GM21723 (cell line): ENCODE measurements at regions not wholly inside any gene's neighbourhood (a gene's known extent, or its start where the extent isn't known, plus 50 kb on each side); places are given as distances from the start of the nearest gene placed in this dataset.

Experiments used
- ATAC-seq: cut with Tn5 transposase; IDR thresholded peaks from one replicate; pipeline ENCODE4 v1.9.1; 2021; ENCODE audit warnings: mild to moderate bottlenecking, moderate library complexity; ENCODE audit not compliant: unreplicated experiment

DNA sequence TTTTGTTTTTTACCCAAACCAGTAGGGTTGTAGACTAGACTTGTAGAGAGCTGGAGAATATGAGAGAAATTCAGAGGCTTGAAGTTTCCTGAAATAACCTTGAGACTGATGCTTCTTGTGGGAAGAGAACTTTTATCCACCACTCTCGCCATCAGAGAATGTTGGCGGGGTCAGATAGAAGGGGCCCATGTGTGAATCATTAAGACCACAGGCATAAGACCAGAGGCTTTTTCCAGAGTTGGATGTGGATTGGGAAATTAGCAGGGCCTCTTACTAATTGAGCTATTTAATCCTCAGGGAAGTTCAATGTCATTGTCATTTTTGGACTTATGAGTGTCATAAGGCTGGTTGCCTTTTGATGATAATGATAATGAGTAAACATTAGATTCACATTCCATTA is 246.9 kb upstream of the THRB start:
- no peak for ATAC-seq

DNA sequence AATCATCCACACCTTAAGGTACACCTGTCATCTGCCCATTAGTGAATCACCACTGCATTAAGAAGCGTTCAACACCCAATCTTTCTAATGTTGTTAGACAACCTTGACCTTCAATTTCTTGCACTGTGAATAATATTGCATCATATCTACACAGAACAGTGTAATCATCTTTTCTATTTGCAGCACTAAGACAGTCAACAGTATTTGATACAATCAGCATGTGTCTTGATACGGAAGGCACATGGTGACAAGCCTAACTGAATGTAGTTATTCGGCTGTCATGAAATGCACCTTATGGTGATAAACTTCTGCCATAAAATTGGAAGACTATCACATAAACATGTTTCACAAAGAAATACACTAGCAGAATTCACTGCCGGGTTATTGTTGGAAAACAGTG is 253.9 kb upstream of the THRB start:
- no peak for ATAC-seq

DNA sequence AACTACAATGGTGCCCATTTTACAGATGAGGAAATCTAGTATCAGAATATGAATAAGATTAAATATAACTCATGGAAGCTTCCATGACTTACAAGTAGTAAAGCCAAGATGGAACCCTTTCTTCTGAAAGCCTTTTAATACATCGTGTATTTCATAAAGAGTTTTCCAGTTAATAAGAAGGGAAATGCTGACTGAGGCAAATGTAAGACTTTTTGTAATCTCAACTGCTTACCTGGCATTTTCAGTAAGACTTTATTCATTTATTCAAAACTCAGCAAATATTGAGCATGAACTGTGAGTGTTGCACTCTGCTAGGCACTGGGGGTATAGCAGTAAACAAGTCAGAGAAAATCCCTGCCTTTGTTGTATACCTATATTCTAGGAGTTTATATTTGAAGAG is 256.4 kb upstream of the THRB start:
- no peak for ATAC-seq

DNA sequence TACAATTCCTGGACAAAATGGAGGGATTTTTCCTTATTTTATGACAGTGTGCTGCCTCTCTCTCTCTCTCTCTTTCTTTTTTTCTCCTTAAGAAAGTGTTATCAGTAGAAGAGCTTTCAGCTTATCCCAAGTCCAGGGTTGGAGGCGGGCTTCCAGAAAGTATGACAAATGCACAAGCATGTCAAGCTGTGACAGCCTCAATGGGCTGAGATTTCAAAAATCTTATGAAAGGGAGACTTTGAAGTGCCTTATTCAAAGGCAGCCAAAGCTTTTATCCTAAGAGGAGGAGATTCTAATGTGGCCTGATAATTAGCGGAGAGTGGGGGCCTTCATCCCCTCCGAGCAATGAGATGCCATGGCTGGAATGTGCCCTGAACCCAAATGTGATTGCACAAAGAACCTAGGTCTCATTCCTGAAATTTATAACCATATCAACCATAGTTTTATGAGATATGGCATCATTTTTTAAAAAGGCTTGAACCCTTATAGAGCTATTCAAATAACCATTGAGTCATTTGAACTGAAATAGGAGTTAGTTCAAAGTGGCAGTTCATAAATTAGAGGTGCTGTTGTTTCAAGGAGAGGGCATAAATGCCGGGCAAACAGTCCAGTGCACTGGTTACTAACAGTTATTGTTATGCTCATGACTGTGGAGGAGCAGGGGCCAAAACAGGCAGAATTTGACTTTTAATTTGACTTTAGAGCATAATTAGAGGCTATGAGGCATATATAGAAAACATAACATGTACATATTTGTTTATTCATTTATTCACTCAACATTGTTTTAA is 261.6 kb upstream of the THRB start:
- ATAC-seq: no peak

DNA sequence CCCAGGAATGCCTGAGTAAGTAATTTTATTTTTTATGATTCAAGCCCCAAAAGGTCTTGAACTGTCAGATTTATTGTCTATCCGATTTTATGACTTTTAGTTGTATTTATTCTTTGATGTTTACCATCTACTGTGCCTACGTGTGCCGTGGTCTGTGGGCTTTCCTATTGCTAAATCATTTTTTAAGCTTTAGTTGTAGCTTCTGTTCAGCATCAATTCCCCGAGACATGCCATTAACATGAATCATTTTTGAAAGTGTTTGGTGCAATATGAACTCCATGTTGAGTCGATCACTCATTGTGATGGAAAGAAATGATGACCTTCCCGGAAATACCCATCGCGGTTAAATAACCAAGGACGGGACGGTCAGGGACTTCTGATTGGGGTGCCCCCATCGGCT is 268.7 kb upstream of the THRB start:
- ATAC-seq: no peak

DNA sequence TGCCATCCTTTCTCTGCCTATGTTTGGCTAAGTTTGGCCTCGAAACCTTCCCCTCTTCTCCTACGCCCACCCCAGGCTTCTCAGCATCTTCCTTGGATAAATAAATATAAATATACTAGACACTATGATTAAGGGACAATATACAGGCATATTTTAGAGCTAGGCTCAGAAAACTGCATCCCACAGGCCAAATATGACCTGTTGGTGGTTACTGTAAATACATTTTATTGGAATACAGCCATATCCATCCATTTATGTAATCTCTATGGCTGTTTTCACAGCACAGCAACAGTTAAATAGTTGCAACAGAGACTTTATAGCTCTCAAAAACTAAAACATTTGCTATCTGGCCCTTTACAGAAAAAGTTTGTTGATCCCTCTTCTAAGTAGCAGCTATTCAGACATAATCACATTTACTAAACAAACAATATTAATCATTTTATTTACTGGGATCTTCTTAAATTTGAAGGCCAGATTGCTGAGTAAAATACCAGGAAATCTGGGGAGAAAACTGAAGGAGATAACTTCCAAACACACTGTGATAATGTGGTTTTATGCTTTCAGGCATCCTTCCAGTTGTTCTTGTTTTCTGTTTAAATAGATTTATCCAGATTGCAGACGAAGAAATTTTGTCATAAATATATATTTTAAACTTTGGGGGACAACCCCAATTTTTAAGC is 269.7 kb upstream of the THRB start:
- ATAC-seq: no peak

DNA sequence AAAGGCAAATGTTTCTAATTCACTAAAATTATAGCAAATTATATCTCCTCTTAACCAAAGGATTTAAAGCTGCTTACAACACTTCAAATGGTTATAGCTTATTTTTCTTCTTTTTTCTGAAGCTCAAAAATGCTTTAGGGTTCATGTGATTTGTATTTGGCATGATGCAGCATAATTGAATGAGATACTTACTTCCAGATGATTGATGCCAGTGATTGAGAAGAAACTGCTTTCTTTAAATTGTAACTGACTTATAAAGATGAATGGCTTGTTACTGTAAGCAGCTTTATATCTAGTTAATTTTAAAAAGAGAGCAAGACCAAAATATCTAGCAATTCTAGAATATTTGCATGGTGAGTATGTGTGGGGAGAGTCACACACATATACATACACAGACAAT is 270.7 kb upstream of the THRB start:
- no peak for ATAC-seq

DNA sequence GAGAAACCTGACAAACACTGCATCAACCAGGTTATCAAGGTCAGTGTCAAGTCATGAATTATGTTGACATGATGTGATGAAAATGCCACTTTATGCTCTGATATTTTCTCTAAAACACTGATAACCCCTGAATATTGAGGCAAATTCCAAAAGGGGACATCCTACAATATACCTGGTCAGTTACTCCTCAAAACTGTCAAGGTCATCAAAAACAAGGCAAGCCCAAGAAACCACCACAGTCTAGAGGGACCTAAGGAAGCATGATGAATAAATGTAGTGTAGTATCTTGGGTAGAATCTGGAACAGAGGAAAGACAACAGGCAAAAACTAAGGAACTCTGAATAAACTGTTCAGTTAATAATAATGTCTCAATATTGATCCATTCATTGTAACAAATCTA is 275.3 kb upstream of the THRB start:
- no peak for ATAC-seq

DNA sequence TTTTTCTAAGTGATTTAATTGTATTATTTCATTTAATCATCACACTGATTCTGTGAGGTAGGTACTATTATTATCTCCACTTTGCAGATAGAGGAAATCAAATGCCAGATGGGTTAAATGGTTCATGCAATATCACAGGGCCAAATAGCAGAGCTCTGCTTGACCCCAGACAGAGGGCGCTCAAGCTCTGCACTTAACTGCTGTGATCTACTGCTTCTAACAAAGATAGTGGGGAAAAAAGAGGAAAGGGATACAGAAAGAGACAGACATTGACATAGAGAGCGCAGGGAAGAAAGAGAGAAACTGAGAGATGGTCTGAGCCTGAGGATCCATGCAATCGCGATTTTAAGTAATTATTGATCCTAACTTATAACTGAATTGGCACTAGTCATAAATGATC is 279.1 kb upstream of the THRB start:
- peak; percentile 59 for ATAC-seq

DNA sequence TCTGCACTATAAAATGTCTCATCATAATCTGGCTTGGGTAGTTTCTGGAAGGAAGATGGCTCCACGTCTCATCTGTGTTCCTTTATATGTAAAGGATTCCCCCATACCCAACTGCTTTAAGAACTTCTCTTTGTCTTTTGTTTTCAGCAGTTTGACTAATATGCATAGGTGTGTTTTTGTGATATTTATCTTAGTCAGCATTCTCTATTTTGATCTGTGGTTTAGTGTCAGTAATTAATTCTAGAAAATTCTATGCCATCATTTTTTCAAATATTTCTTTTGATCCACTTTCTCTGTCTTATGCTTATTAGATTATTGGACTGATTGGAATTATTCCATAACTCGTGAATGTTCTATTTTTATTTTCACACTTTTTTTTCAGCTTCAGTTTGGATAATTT is 286.3 kb upstream of the THRB start:
- ATAC-seq: no peak

DNA sequence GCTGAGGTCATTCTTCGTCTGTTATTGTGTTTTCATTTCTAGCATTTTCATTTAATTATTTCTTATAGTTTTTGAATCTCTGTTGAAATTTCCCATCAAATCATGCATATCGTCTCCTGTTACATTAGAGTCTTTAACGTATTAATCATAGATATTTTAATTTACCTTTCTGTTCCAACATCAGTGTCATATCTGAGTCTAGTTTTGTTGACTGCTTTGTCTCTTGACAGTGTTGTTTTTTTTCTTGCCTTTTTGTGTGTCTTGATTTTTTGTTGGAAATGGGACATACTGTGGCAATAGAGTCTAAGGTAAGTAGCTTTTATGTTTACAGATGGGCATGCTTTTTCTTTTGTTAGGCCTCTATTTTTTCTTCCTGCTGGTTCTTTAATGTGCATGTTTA is 286.8 kb upstream of the THRB start:
- no peak for ATAC-seq

DNA sequence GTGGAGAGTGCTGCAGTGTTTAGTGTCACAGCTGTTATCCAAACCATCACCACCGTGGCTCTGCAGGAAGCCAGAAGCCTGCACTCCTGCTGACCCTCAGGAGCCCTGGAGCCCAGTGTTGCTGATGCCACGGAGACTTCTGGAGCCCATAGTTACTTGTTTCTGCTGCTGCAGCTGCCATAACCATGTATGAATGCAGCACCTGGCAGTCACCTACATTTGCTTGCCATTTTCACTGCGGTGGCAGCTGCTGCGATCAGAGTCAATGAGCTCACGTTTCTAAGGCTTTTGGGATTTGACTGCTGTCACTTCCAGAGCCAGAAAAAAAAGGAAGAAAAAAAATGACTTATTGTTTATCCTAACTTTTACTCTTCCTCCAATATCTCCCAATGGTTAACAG is 299.2 kb upstream of the THRB start:
- no peak for ATAC-seq

DNA sequence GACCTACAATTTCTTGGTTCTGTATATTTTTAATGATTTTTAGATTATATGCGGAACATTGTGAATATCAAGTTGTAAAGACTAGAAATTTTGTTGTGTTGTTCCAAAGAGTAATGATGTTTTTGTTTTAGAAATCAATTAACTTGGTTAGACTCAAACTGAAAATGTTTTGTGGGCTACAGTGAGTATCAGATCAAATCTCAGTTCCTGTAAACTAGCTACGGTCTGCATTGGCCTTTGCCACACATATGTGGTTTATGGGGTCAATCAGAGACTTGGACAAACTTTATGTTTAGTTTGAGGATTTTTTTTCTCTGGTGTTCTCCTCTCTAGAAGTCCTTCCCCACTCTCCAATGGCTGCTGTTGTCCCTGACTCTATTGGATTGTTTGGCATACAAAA is 308.0 kb upstream of the THRB start:
- peak; percentile 89 for ATAC-seq

DNA sequence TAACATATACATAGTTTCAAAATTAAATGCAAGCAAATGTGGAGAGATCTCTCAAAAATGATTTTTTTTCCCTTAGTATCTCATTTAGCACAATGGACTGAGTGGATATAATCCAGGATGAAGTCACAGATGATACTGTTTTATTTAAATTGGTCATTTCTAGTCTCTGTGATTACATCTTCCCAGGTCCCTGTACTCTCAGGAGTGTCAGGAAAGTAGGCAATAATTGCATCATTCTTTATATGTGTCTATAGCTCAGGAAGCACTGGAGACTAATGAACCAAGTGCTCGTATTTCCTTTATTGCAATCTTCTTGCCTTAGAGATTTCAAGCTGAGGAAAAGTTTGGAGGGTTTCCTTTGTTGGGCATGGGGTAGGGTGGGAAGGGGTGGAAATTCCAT is 309.4 kb upstream of the THRB start:
- ATAC-seq: no peak

DNA sequence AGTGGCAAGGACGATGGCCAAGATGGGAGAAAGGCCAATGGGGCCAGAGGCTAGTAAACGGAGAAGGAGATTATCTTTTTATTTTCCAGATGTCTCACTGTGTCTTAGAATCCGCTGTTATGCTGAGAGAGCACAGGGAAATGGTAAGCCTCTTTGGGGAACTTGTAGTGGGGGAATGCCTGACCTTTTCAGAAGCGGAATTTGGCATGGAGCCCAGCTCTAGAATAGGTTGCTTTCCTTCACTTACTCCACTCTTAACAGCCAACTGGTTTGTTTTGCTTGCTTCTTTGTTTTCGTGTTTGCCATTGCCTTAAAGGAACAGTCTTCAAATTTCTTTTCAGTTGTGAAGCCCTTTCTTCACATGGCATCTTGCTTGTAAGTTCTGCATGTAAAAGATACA is 316.2 kb upstream of the THRB start:
- no peak for ATAC-seq

DNA sequence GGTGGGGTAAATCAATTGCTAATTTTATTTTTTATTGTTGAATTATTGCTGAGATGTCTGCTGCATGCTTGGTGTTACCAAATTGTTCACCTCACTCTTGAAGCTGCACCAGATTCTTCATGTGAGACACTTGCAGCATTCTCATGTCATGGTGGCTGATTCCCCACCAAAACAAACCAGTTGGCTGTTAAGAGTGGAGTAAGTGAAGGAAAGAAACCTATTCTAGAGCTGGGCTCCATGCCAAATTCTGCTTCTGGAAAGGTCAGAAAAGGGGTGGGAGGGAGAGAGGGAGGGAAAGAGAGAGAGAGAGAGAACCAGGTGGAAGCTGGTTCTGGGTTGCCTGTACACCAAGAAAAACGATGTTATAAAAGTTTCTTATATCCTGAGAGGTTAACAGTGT is 317.5 kb upstream of the THRB start:
- no peak for ATAC-seq

DNA sequence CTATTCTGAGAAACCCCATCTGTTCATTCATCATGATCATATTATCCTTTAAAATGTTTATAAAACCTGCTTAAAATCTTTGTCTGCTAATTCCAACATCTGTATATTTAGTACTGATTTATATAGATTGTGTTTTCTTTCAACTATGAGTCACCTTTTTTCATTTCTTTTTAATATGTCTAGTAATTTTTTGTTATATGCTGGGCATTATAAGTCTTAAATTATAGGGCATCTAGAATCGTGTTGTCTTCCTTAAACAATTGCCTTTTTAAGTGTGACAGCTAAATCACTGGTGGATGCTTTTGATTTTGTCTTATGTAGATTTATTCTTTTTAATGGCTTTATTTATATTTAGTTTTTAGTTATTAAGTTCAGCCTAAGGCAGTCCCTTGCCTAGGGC is 323.4 kb upstream of the THRB start:
- ATAC-seq: no peak

DNA sequence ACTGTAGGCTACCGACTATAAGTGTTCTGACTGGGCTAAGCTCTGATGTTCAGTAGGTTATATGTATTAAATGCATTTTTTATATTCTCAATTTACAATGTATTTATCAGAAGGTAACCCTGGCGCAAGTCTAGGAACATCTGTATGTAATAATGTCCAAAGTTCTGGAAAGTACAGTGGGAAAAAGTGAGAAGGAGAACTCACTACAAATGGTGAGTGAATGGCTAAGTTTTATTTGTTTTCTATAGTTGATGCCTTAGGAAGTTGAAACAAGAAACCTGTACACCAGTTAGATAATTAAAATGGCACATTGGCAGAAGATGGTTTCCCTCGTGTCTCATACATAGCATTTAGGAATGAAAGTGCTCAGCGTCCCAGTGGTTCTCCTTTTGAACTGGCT is 333.4 kb upstream of the THRB start:
- no peak for ATAC-seq

DNA sequence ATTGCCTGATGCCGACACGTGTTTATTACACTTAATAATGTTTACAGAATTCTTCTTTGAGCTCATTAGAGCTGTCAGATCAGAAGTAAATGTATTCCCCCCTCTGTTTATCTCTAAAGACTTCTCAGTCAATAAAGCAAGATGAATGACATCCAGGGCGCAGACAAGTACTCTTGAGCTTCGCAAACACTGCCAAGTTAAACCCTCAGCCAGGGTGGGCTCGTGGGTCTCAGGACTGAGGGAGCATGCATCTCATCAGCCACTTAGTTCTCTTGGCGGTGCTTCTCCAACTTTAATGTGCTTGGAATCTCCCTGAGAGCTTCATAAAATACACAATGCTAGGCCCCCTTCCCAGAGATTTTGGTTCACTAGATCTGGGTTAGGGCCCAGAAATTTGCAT is 333.9 kb upstream of the THRB start:
- no peak for ATAC-seq

DNA sequence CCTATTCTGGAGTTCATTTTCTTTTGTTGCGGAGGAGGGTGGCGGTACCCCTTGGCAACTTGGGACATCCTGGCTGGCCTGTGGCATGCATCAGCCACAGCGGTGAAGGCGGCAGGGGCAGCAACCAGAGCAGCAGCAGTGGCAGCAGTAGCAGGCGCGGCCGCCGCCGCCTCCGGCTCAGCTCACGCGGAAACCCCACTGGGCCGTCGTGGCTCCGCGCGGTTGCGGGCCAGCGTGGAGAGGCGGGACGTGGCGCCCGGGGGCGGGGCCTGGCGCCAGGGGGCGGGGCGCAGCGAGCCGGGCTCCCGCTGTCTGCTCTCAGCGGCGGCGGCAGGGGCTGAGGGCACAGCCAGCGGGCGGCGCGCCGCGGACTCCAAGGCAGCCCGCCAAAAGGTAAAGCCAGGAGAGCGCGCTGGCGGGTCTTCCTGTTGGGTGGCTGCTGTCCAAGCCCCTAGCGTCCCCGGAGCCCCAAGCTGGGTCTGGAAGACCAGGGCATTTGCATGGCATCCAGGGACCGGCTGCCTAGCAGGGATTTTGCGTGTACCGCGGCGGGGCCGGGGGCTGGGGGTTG is 334.4 kb upstream of the THRB start:
- ATAC-seq: no peak

DNA sequence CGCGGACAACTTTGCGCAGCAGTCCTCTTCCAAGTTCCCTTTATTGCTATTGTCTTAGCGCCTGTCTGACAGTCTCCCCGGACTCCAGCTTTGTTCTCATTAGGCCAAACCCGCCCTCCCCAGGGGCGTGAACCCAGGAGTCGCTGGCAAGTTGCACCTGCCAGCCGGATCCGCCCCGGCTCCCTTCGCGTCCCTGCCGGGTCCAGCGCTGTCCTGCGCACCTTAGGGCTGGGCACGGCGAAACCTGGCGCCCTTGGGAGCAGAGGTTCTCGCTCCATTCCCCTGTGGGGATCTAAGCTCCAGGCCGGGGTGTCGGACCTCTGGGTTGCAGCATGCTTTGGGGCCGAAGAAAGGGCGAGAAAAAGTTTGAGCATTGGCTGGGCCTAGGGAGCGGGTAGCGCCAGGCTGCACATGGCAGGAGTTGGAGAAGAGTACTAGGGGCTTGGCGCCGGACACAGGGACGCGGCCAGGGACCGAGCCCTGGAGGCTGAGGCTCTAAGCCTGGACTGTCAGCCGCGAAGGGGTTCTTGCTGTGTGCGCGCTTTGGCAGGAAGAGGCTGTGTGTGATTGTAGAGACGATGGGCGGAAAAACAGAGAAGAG is 335.1 kb upstream of the THRB start:
- ATAC-seq: no peak
